Neural cell (in vitro differentiated cells): ENCODE measurements at regions not wholly inside any gene's neighbourhood (a gene's known extent, or its start where the extent isn't known, plus 50 kb on each side); places are given as distances from the start of the nearest gene placed in this dataset.

Experiments
- H2AFZ ChIP-seq: fragments of 200-600, 300-800 bp; sonication (generic), shearing (Covaris generic); 2 replicates; pipeline ENCODE4 v1.6.0; 2014; ENCODE audit warnings: low read depth, mild to moderate bottlenecking, antibody characterized with exemption, low read length, moderate library complexity
- H3F3A ChIP-seq: fragments of 200-600 bp; shearing (Covaris generic); 2 replicates; pipeline ENCODE4 v1.6.1; 2016; ENCODE audit warnings: mild to moderate bottlenecking, moderate library complexity, mixed read lengths, antibody characterized with exemption, low read length; ENCODE audit not compliant: insufficient read depth, poor library complexity, severe bottlenecking
- H3K27ac ChIP-seq: fragments of 200-600, 300-800 bp; sonication (generic), shearing (Covaris generic); 2 replicates; pipeline ENCODE4 v1.5.1; 2014; ENCODE audit warnings: mild to moderate bottlenecking, low read length, moderate library complexity
- H3K27me3 ChIP-seq: fragments of 300-800, 200-600 bp; sonication (generic), shearing (Covaris generic); 2 replicates; pipeline ENCODE4 v1.6.0; 2014; ENCODE audit warnings: mild to moderate bottlenecking, low read depth, low read length, moderate library complexity; ENCODE audit not compliant: insufficient read depth
- H3K36me3 ChIP-seq: fragments of 300-800, 200-600 bp; sonication (generic), shearing (Covaris generic); 2 replicates; pipeline ENCODE4 v1.5.1; 2014; ENCODE audit warnings: mild to moderate bottlenecking, antibody characterized with exemption, low read length, moderate library complexity; ENCODE audit not compliant: insufficient read depth
- H3K4me2 ChIP-seq: fragments of 300-800, 200-600 bp; sonication (generic), shearing (Covaris generic); 2 replicates; pipeline ENCODE4 v1.6.0; 2014; ENCODE audit warnings: mild to moderate bottlenecking, low read length
- H3K4me3 ChIP-seq: fragments of 300-800, 200-600 bp; sonication (generic), shearing (Covaris generic); 2 replicates; pipeline ENCODE4 v1.5.1; 2014; ENCODE audit warnings: mild to moderate bottlenecking, low read length, moderate library complexity
- H3K79me2 ChIP-seq: fragments of 200-600 bp; shearing (Covaris generic); replicated peaks from 2 replicates; pipeline ENCODE4 v1.6.0; 2014; ENCODE audit warnings: mild to moderate bottlenecking, low read length, moderate library complexity; ENCODE audit not compliant: insufficient read depth
- H3K9ac ChIP-seq: fragments of 300-800, 200-600 bp; sonication (generic), shearing (Covaris generic); 2 replicates; pipeline ENCODE4 v1.6.1; 2016; ENCODE audit warnings: mild to moderate bottlenecking, low read length, mixed read lengths
- H3K9me2 ChIP-seq: fragments of 200-600 bp; shearing (Covaris generic); 2 replicates; pipeline ENCODE4 v1.6.1; 2016; ENCODE audit warnings: mild to moderate bottlenecking, low read length, mixed read lengths; ENCODE audit not compliant: insufficient read depth
- H3K9me3 ChIP-seq: fragments of 200-600, 300-800 bp; sonication (generic), shearing (Covaris generic); 2 replicates; pipeline ENCODE4 v1.6.1; 2016; ENCODE audit warnings: mild to moderate bottlenecking, mixed run types, low read length, moderate library complexity, mixed read lengths
- H4K20me1 ChIP-seq: fragments of 200-600 bp; shearing (Covaris generic); 2 replicates; pipeline ENCODE4 v1.6.1; 2016; ENCODE audit warnings: mild to moderate bottlenecking, mixed run types; ENCODE audit not compliant: insufficient read depth
- EP300 ChIP-seq: fragments of 450-650 bp; conservative IDR thresholded peaks from 2 replicates; pipeline ENCODE4 v1.6.1; 2014; ENCODE audit warnings: antibody characterized with exemption, mild to moderate bottlenecking, moderate library complexity; ENCODE audit not compliant: poor library complexity, severe bottlenecking
- EZH2 ChIP-seq: fragments of 200-600, 300-800 bp; shearing (Covaris generic), sonication (generic); IDR thresholded peaks from 2 replicates; pipeline ENCODE4 v1.6.1; 2014; ENCODE audit warnings: antibody characterized with exemption, low read length, borderline replicate concordance, mild to moderate bottlenecking; ENCODE audit not compliant: insufficient read depth, poor library complexity, severe bottlenecking
- MXI1 ChIP-seq: fragments of 450-650 bp; conservative IDR thresholded peaks from 2 replicates; pipeline ENCODE4 v1.6.1; 2014; ENCODE audit warnings: antibody characterized with exemption, mild to moderate bottlenecking; ENCODE audit not compliant: poor library complexity, severe bottlenecking
- POLR2AphosphoS5 ChIP-seq: IDR thresholded peaks from 2 replicates; pipeline ENCODE4 v1.6.1; 2012
- RAD21 ChIP-seq: fragments of 450-650 bp; conservative IDR thresholded peaks from 2 replicates; pipeline ENCODE4 v1.6.1; 2014; ENCODE audit warnings: antibody characterized with exemption, mild to moderate bottlenecking, moderate library complexity
- REST ChIP-seq: IDR thresholded peaks from 2 replicates; pipeline ENCODE4 v1.6.1; 2012; ENCODE audit warnings: borderline replicate concordance
- SMC3 ChIP-seq: fragments of 450-650 bp; conservative IDR thresholded peaks from 2 replicates; pipeline ENCODE4 v1.6.1; 2014; ENCODE audit warnings: antibody characterized with exemption, mild to moderate bottlenecking, moderate library complexity; ENCODE audit not compliant: poor library complexity
- TAF1 ChIP-seq: IDR thresholded peaks from 2 replicates; pipeline ENCODE4 v1.6.1; 2012; ENCODE audit warnings: low read depth
- TF ChIP-seq, protein P1 (sequence below): fragments of 450-650 bp; IDR thresholded peaks from 2 replicates; pipeline ENCODE4 v1.5.1; 2014; ENCODE audit warnings: antibody characterized with exemption, mild to moderate bottlenecking, moderate library complexity; ENCODE audit not compliant: poor library complexity, severe bottlenecking

GRCh38 chr10:4676566-4676965, 149.4 kb upstream of the AKR1E2 start:
- Histone ChIP-seq H3K9me3 (no peaks in the 10 kb centered on the region), H3K27ac (no peak overlapping the region), H3K36me3 (no peaks in the 10 kb centered on the region), H3K79me2 (no peaks in the 10 kb centered on the region), H3K9me2 (no peaks in the 10 kb centered on the region), H3K27me3 (no peaks in the 10 kb centered on the region), H3K9ac (no peak overlapping the region), H2AFZ (no peak overlapping the region), H3F3A (no peaks in the 10 kb centered on the region), H3K4me2 (no peak overlapping the region), H4K20me1 (no peaks in the 10 kb centered on the region), H3K4me3 (no peak overlapping the region)
- TF ChIP-seq, protein P1, sequence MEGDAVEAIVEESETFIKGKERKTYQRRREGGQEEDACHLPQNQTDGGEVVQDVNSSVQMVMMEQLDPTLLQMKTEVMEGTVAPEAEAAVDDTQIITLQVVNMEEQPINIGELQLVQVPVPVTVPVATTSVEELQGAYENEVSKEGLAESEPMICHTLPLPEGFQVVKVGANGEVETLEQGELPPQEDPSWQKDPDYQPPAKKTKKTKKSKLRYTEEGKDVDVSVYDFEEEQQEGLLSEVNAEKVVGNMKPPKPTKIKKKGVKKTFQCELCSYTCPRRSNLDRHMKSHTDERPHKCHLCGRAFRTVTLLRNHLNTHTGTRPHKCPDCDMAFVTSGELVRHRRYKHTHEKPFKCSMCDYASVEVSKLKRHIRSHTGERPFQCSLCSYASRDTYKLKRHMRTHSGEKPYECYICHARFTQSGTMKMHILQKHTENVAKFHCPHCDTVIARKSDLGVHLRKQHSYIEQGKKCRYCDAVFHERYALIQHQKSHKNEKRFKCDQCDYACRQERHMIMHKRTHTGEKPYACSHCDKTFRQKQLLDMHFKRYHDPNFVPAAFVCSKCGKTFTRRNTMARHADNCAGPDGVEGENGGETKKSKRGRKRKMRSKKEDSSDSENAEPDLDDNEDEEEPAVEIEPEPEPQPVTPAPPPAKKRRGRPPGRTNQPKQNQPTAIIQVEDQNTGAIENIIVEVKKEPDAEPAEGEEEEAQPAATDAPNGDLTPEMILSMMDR, result no peak
- TF ChIP-seq POLR2AphosphoS5 (no peak), TAF1 (no peak), MXI1 (no peak), EZH2 (no peak), EP300 (no peak), SMC3 (no peak), RAD21 (no peak), REST (no peak)

- Histone ChIP-seq H3K79me2 (no peaks in the 10 kb centered on the region), H3K27me3 (no peaks in the 10 kb centered on the region)
These were observed 150.2 kb upstream of the AKR1E2 start for GRCh38 chr10:4675808-4676207.

More at GRCh38 chr10:4675808-4676207, 150.2 kb upstream of the AKR1E2 start:
- no peaks in the 10 kb centered on the region for H3K36me3 ChIP-seq
- no peak overlapping the region for H3K9ac ChIP-seq
- H3K27ac ChIP-seq, result no peak overlapping the region
- no peak overlapping the region for H2AFZ ChIP-seq
- no peak overlapping the region for H3K4me3 ChIP-seq
- no peaks in the 10 kb centered on the region for H4K20me1 ChIP-seq
- TF ChIP-seq REST (no peak), EZH2 (no peak), SMC3 (no peak), TAF1 (no peak), MXI1 (no peak), POLR2AphosphoS5 (no peak), EP300 (no peak), RAD21 (no peak)
- TF ChIP-seq, protein P1, result no peak
- no peaks in the 10 kb centered on the region for H3K9me2 ChIP-seq
- H3F3A ChIP-seq, result no peaks in the 10 kb centered on the region
- H3K4me2 ChIP-seq, result no peak overlapping the region
- no peaks in the 10 kb centered on the region for H3K9me3 ChIP-seq
